HL-60/S4 (cell line): ENCODE measurements at regions not wholly inside any gene's neighbourhood (a gene's known extent, or its start where the extent isn't known, plus 50 kb on each side); places are given as distances from the start of the nearest gene placed in this dataset.
"Not testable (repeated sequence)": the region's sequence is repeated elsewhere in the genome, so short reads cannot be mapped to it uniquely, and the experiment has no call there.

Experiments used
- in situ Hi-C: fragments of 300-500 bp; cut with MboI; formaldehyde crosslinking; loops from 2 replicates; pipeline ENCODE4 v1.14.3; 2022; ENCODE audit warnings: low sequenced_read_pairs

GRCh38 chr5:158607088-158607487 is 492.6 kb downstream of the EBF1 start:
- in situ Hi-C loops: no loop called here

GRCh38 chr5:158606233-158606632 is 493.5 kb downstream of the EBF1 start:
- in situ Hi-C loops: no loop called here

GRCh38 chr5:158602981-158603380 is 496.7 kb downstream of the EBF1 start:
- in situ Hi-C loops: no loop called here

- in situ Hi-C loops: no loop called here
Measured at GRCh38 chr5:158601118-158601517, 498.6 kb downstream of the EBF1 start.

GRCh38 chr5:158600679-158601078 is 499.0 kb downstream of the EBF1 start:
- in situ Hi-C loops: no loop called here

GRCh38 chr5:158599157-158599556 is 500.6 kb downstream of the EBF1 start:
- in situ Hi-C loops: no loop called here

- in situ Hi-C loops: no loop called here
Measured at GRCh38 chr5:158594595-158595242, 505.0 kb downstream of the EBF1 start.

GRCh38 chr5:158593925-158594324 is 505.8 kb downstream of the EBF1 start:
- in situ Hi-C loops: no loop called here

- in situ Hi-C loops: no loop called here
Measured at GRCh38 chr5:158591301-158591863, 508.3 kb downstream of the EBF1 start.

GRCh38 chr5:158590746-158591300 is 508.9 kb downstream of the EBF1 start:
- in situ Hi-C loops: no loop called here

GRCh38 chr5:158589939-158590338 is 509.8 kb downstream of the EBF1 start:
- in situ Hi-C loops: no loop called here

GRCh38 chr5:158588617-158589016 is 511.1 kb downstream of the EBF1 start:
- in situ Hi-C loops: no loop called here

- in situ Hi-C loops: no loop called here
Measured at GRCh38 chr5:158586054-158586453, 513.7 kb downstream of the EBF1 start.

GRCh38 chr5:158582669-158583068 is 517.0 kb downstream of the EBF1 start:
- in situ Hi-C loops: not testable (repeated sequence)

- in situ Hi-C loops: no loop called here
Measured at GRCh38 chr5:158573829-158574228, 525.9 kb downstream of the EBF1 start.

GRCh38 chr5:158570502-158570901 is 529.2 kb downstream of the EBF1 start:
- in situ Hi-C loops: no loop called here

- in situ Hi-C loops: no loop called here
Measured at GRCh38 chr5:158569534-158569933, 530.2 kb downstream of the EBF1 start.

GRCh38 chr5:158565017-158565789 is 534.5 kb downstream of the EBF1 start:
- in situ Hi-C loops: no loop called here

- in situ Hi-C loops: no loop called here
Measured at GRCh38 chr5:158563760-158564390, 535.8 kb downstream of the EBF1 start.

- in situ Hi-C loops: no loop called here
Measured at GRCh38 chr5:158561562-158562190, 538.0 kb downstream of the EBF1 start.

- in situ Hi-C loops: no loop called here
Measured at GRCh38 chr5:158560170-158560569, 539.5 kb downstream of the EBF1 start.
